MM.1S (cell line): ENCODE measurements at regions not wholly inside any gene's neighbourhood (a gene's known extent, or its start where the extent isn't known, plus 50 kb on each side); places are given as distances from the start of the nearest gene placed in this dataset.

Experiments used
- DNase-seq: peaks from one replicate; pipeline ENCODE4 v3.0.0-alpha.2; 2015
- H2AFZ ChIP-seq: fragments of 300-600 bp; sonication (generic); 2 replicates; pipeline ENCODE4 v1.6.0; 2016; ENCODE audit warnings: antibody characterized with exemption, low read length
- H3F3A ChIP-seq: fragments of 300-600 bp; sonication (generic); 2 replicates; pipeline ENCODE4 v1.6.1; 2016; ENCODE audit warnings: mild to moderate bottlenecking, antibody characterized with exemption, low read length, moderate library complexity, mixed read lengths; ENCODE audit not compliant: insufficient read depth
- H3K27ac ChIP-seq: fragments of 300-600 bp; sonication (generic); 2 replicates; pipeline ENCODE4 v1.5.1; 2016; ENCODE audit warnings: mild to moderate bottlenecking, low read length
- H3K27me3 ChIP-seq: fragments of 300-600 bp; sonication (generic); replicated peaks from 2 replicates; pipeline ENCODE4 v1.6.0; 2016; ENCODE audit warnings: low read length; ENCODE audit not compliant: insufficient read depth
- H3K36me3 ChIP-seq: fragments of 300-600 bp; sonication (generic); replicated peaks from 2 replicates; pipeline ENCODE4 v1.6.1; 2016; ENCODE audit warnings: mild to moderate bottlenecking, low read length, mixed read lengths; ENCODE audit not compliant: insufficient read depth
- H3K4me1 ChIP-seq: fragments of 300-600 bp; sonication (generic); 2 replicates; pipeline ENCODE4 v1.6.1; 2016; ENCODE audit warnings: low read length, mixed read lengths
- H3K4me2 ChIP-seq: fragments of 300-600 bp; sonication (generic); 2 replicates; pipeline ENCODE4 v1.6.0; 2016; ENCODE audit warnings: low read depth, low read length
- H3K4me3 ChIP-seq: fragments of 300-600 bp; sonication (generic); 2 replicates; pipeline ENCODE4 v1.5.1; 2016; ENCODE audit warnings: low read length, mixed read lengths
- H3K79me2 ChIP-seq: fragments of 300-600 bp; sonication (generic); 2 replicates; pipeline ENCODE4 v1.6.1; 2016; ENCODE audit warnings: mixed run types, low read length, mixed read lengths
- H3K9ac ChIP-seq: fragments of 300-600 bp; sonication (generic); 2 replicates; pipeline ENCODE4 v1.6.1; 2016; ENCODE audit warnings: low read length, mixed read lengths
- H3K9me2 ChIP-seq: fragments of 300-600 bp; sonication (generic); replicated peaks from 2 replicates; pipeline ENCODE4 v1.6.1; 2016; ENCODE audit warnings: mild to moderate bottlenecking, low read length, mixed read lengths; ENCODE audit not compliant: insufficient read depth
- H3K9me3 ChIP-seq: fragments of 300-600 bp; sonication (generic); replicated peaks from 2 replicates; pipeline ENCODE4 v1.6.1; 2016; ENCODE audit warnings: mild to moderate bottlenecking, low read length, mixed read lengths; ENCODE audit not compliant: insufficient read depth
- H4K20me1 ChIP-seq: fragments of 300-600 bp; sonication (generic); 2 replicates; pipeline ENCODE4 v1.6.1; 2016; ENCODE audit warnings: mild to moderate bottlenecking, low read length, moderate library complexity, mixed read lengths; ENCODE audit not compliant: insufficient read depth
- CTCF ChIP-seq: fragments of 300-600 bp; sonication (generic); IDR thresholded peaks from 2 replicates; pipeline ENCODE4 v1.5.1; 2016; ENCODE audit warnings: antibody characterized with exemption, low read length, mixed read lengths
- EZH2 ChIP-seq: fragments of 300-600 bp; sonication (generic); optimal IDR thresholded peaks from 2 replicates; pipeline ENCODE3; 2017; ENCODE audit warnings: low read depth, mild to moderate bottlenecking, antibody characterized with exemption, low read length, mixed read lengths
- EZH2phosphoT487 ChIP-seq: fragments of 300-600 bp; sonication (generic); IDR thresholded peaks from 2 replicates; pipeline ENCODE4 v1.6.1; 2018; ENCODE audit warnings: antibody characterized with exemption, low read length

GRCh38 chr10:78899996-78900714 lies 168.6 kb upstream of the ZMIZ1 start:
- no peak overlapping the region for H3K4me2 ChIP-seq
- TF ChIP-seq EZH2 (no peak), CTCF (no peak)
- H3K4me1 ChIP-seq: no peaks in the 10 kb centered on the region
- no peak overlapping the region for H3K4me3 ChIP-seq
- DNase-seq: no peak
- H3K36me3 ChIP-seq: no peaks in the 10 kb centered on the region
- H3K27me3 ChIP-seq: no peaks in the 10 kb centered on the region
- H2AFZ ChIP-seq: no peak overlapping the region
- no peaks in the 10 kb centered on the region for H3K9me3 ChIP-seq
- no peak overlapping the region for H3K27ac ChIP-seq
- no peaks in the 10 kb centered on the region for H3F3A ChIP-seq
- H4K20me1 ChIP-seq: no peaks in the 10 kb centered on the region
- no peak overlapping the region for H3K9ac ChIP-seq
- H3K79me2 ChIP-seq: no peaks in the 10 kb centered on the region
- no peaks in the 10 kb centered on the region for H3K9me2 ChIP-seq

DNA sequence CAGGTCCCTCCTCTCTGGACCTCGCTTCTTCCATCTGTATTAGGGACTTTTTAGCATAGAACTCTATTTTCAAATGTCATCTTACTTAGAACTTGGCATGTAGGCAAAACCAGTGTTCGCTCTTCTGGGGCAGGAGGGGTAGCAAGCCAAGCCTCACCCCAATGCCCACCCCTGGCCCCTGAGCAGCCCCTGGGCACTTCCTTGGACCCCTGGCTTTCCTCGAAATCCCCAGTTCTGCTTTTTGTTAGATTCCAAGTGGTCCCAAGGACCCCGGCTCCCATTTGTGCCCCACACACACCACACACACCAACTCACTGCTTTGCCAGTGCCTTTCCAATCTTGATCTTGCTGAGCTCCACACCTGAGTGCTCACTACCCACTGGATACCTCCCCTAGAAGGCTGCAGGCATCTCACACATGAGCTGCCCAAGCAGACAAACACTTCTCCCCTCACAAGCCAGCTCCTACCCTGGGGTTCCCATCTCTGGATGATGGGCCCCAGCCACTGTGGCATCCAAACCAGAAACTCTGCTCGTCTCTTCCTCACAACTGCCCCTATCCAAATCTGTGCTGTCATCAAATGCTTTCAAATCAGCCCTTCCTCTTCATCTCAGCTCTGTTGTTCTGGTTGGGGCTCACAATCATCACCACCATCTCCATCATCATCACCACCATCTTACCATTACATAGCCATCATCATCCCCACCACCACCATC lies 167.9 kb upstream of the ZMIZ1 start:
- H3K9me2 ChIP-seq: no peaks in the 10 kb centered on the region
- H3K79me2 ChIP-seq: no peaks in the 10 kb centered on the region
- TF ChIP-seq CTCF (no peak), EZH2phosphoT487 (no peak), EZH2 (no peak)
- no peak overlapping the region for H3K4me3 ChIP-seq
- no peaks in the 10 kb centered on the region for H3K36me3 ChIP-seq
- no peak overlapping the region for H3K4me2 ChIP-seq
- DNase-seq: no peak
- H3K27me3 ChIP-seq: no peaks in the 10 kb centered on the region
- H3F3A ChIP-seq: no peaks in the 10 kb centered on the region
- H2AFZ ChIP-seq: no peak overlapping the region
- no peak overlapping the region for H3K27ac ChIP-seq
- H3K9me3 ChIP-seq: no peaks in the 10 kb centered on the region
- no peaks in the 10 kb centered on the region for H3K4me1 ChIP-seq
- H3K9ac ChIP-seq: no peak overlapping the region
- H4K20me1 ChIP-seq: no peaks in the 10 kb centered on the region

GRCh38 chr10:78901694-78902093 lies 167.1 kb upstream of the ZMIZ1 start:
- no peaks in the 10 kb centered on the region for H3F3A ChIP-seq
- H4K20me1 ChIP-seq: no peaks in the 10 kb centered on the region
- H3K36me3 ChIP-seq: no peaks in the 10 kb centered on the region
- no peak overlapping the region for H3K27ac ChIP-seq
- no peak overlapping the region for H2AFZ ChIP-seq
- DNase-seq: no peak
- H3K9me3 ChIP-seq: no peaks in the 10 kb centered on the region
- no peak overlapping the region for H3K4me2 ChIP-seq
- no peak overlapping the region for H3K9ac ChIP-seq
- H3K27me3 ChIP-seq: no peaks in the 10 kb centered on the region
- H3K9me2 ChIP-seq: no peaks in the 10 kb centered on the region
- no peaks in the 10 kb centered on the region for H3K4me1 ChIP-seq
- H3K4me3 ChIP-seq: no peak overlapping the region
- no peaks in the 10 kb centered on the region for H3K79me2 ChIP-seq
- no peak for TF ChIP-seq EZH2phosphoT487
- TF ChIP-seq CTCF: no peak
- no peak for TF ChIP-seq EZH2
